ENCODE measurements at regions not wholly inside any gene's neighbourhood (a gene's known extent, or its start where the extent isn't known, plus 50 kb on each side); places are given as distances from the start of the nearest gene placed in this dataset.

- H3K9me3 ChIP-seq (ENCODE audit: low read length) = peaks cover 2% of the 10 kb centered on the region; the same call in 1 of the 2 replicates
- 0 out of 2 replicates have a peak, but pooled peaks cover 2% of the 10 kb centered on the region for H3F3A ChIP-seq (ENCODE audit: insufficient read depth, low read length)
- H3K27ac ChIP-seq (ENCODE audit: low read depth, low read length, poor library complexity, severe bottlenecking) = peak overlapping the region; percentile 92
- no peak overlapping the region for H2AFZ ChIP-seq (ENCODE audit: low read length)
- H3K4me2 ChIP-seq (ENCODE audit: low read length) = peak overlapping the region; percentile 79
- TF ChIP-seq EZH2 (IDR thresholded peaks at IDR 0.05; ENCODE audit: borderline replicate concordance, low read length) = no peak
- TF ChIP-seq CTCF (IDR thresholded peaks at IDR 0.05; ENCODE audit: low read length) = peak; percentile 4; the same call in 1 of the 2 replicates
- H4K20me1 ChIP-seq (ENCODE audit: insufficient read depth, low read length) = no peaks in the 10 kb centered on the region
- peak overlapping the region; percentile 94 for H3K4me3 ChIP-seq (ENCODE audit: low read depth, low read length, poor library complexity, severe bottlenecking)
- peaks cover 44% of the 10 kb centered on the region for H3K4me1 ChIP-seq (ENCODE audit: insufficient read depth, low read length, severe bottlenecking)
- no peaks in the 10 kb centered on the region for H3K27me3 ChIP-seq (ENCODE audit: insufficient read depth, low read length)
- H3K36me3 ChIP-seq (ENCODE audit: insufficient read depth, low read length) = no peaks in the 10 kb centered on the region
- no peaks in the 10 kb centered on the region for H3K9me2 ChIP-seq (ENCODE audit: low read depth, low read length)
- peaks cover 32% of the 10 kb centered on the region for H3K79me2 ChIP-seq (ENCODE audit: insufficient read depth, low read length)
- H3K9ac ChIP-seq (ENCODE audit: low read length) = peak overlapping the region; percentile 98
Observed at GRCh38 chr2:64750817-64751285, 97.1 kb upstream of the SERTAD2 start.

GRCh38 chr2:64751286-64752260, 97.9 kb upstream of the SERTAD2 start:
- Histone ChIP-seq H3F3A (ENCODE audit: insufficient read depth, low read length) (0 out of 2 replicates have a peak, but pooled peaks cover 2% of the 10 kb centered on the region), H3K36me3 (ENCODE audit: insufficient read depth, low read length) (no peaks in the 10 kb centered on the region), H3K9me2 (ENCODE audit: low read depth, low read length) (no peaks in the 10 kb centered on the region), H3K27ac (ENCODE audit: low read depth, low read length, poor library complexity, severe bottlenecking) (peak overlapping the region; percentile 76), H4K20me1 (ENCODE audit: insufficient read depth, low read length) (no peaks in the 10 kb centered on the region), H3K4me1 (ENCODE audit: insufficient read depth, low read length, severe bottlenecking) (peaks cover 37% of the 10 kb centered on the region), H3K4me3 (ENCODE audit: low read depth, low read length, poor library complexity, severe bottlenecking) (peak overlapping the region; percentile 94), H2AFZ (ENCODE audit: low read length) (no peak overlapping the region), H3K9me3 (ENCODE audit: low read length) (peaks cover 4% of the 10 kb centered on the region; the same call in 1 of the 2 replicates), H3K9ac (ENCODE audit: low read length) (peak overlapping the region; percentile 88), H3K27me3 (ENCODE audit: insufficient read depth, low read length) (no peaks in the 10 kb centered on the region), H3K79me2 (ENCODE audit: insufficient read depth, low read length) (peaks cover 25% of the 10 kb centered on the region), H3K4me2 (ENCODE audit: low read length) (peak overlapping the region; percentile 93)
- no peak for TF ChIP-seq EZH2 (IDR thresholded peaks at IDR 0.05; ENCODE audit: borderline replicate concordance, low read length)
- no peak for TF ChIP-seq CTCF (IDR thresholded peaks at IDR 0.05; ENCODE audit: low read length)

- no peaks in the 10 kb centered on the region for H4K20me1 ChIP-seq (ENCODE audit: insufficient read depth, low read length)
- H3K27ac ChIP-seq (ENCODE audit: low read depth, low read length, poor library complexity, severe bottlenecking) = no peak overlapping the region
- no peak overlapping the region for H3K4me2 ChIP-seq (ENCODE audit: low read length)
- H3F3A ChIP-seq (ENCODE audit: insufficient read depth, low read length) = no peaks in the 10 kb centered on the region
- H3K27me3 ChIP-seq (ENCODE audit: insufficient read depth, low read length) = no peaks in the 10 kb centered on the region
- no peak for TF ChIP-seq CTCF (IDR thresholded peaks at IDR 0.05; ENCODE audit: low read length)
- no peak for TF ChIP-seq EZH2 (IDR thresholded peaks at IDR 0.05; ENCODE audit: borderline replicate concordance, low read length)
- no peak overlapping the region for H2AFZ ChIP-seq (ENCODE audit: low read length)
- no peaks in the 10 kb centered on the region for H3K36me3 ChIP-seq (ENCODE audit: insufficient read depth, low read length)
- no peak overlapping the region for H3K4me3 ChIP-seq (ENCODE audit: low read depth, low read length, poor library complexity, severe bottlenecking)
- H3K4me1 ChIP-seq (ENCODE audit: insufficient read depth, low read length, severe bottlenecking) = peaks cover 19% of the 10 kb centered on the region
- H3K9me2 ChIP-seq (ENCODE audit: low read depth, low read length) = no peaks in the 10 kb centered on the region
- H3K9me3 ChIP-seq (ENCODE audit: low read length) = peaks cover 4% of the 10 kb centered on the region; the same call in 1 of the 2 replicates
- no peak overlapping the region for H3K9ac ChIP-seq (ENCODE audit: low read length)
- peaks cover 13% of the 10 kb centered on the region for H3K79me2 ChIP-seq (ENCODE audit: insufficient read depth, low read length)
Observed at GRCh38 chr2:64753399-64753798, 99.7 kb upstream of the SERTAD2 start.

Measured in OCI-LY1 (cell line).